DMS79 (cell line): ENCODE measurements at regions not wholly inside any gene's neighbourhood (a gene's known extent, or its start where the extent isn't known, plus 50 kb on each side); places are given as distances from the start of the nearest gene placed in this dataset.
"Not testable (repeated sequence)": the region's sequence is repeated elsewhere in the genome, so short reads cannot be mapped to it uniquely, and the experiment has no call there.

Experiments used
- DNase-seq: peaks from one replicate; lab custom pipeline; 2025; lab: John Stamatoyannopoulos, UW

DNA sequence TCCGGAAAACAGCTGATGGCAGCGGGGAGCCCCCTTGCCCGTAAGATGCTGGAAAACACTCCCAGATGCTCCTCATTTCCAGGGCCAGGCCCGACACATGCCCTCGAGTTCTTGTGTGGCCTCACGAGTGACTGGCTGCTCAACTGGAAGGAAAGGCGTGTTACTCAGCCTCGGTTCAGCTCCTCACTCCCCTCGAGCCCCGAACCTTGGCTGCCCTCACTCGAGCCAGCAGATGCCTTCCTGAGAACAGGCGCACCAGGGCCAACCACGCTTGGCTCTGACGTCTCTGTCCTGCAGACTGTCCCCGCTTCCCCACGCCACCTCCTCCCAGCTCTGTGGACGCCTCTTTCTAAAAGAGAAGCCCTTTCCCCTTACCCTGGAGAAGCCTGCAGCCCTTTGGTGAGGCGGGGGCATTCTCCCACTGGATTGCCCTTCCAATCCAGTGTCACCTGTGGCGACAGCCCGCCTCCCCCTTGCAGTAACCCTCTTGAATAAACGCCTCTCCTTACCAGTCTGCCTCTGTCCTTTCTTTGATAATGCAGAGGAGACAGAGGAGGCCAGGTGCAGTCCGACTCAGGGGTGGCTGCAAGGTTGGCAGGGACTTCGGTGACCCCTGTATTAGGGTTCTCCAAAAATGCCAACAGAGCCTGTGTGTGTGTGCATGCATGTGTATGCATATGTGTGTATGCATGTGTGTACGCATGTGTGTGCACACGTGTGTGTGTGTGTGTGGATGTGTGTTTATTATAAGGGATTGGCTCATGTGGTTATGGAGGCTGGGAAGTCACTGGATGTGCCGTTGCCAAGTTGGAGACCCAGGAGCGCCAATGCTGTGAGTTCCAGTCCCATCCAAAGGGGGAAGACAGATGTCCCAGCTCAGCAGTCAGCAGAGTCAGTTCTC lies 166.3 kb downstream of the KIF26A start:
- no peak for DNase-seq

DNA sequence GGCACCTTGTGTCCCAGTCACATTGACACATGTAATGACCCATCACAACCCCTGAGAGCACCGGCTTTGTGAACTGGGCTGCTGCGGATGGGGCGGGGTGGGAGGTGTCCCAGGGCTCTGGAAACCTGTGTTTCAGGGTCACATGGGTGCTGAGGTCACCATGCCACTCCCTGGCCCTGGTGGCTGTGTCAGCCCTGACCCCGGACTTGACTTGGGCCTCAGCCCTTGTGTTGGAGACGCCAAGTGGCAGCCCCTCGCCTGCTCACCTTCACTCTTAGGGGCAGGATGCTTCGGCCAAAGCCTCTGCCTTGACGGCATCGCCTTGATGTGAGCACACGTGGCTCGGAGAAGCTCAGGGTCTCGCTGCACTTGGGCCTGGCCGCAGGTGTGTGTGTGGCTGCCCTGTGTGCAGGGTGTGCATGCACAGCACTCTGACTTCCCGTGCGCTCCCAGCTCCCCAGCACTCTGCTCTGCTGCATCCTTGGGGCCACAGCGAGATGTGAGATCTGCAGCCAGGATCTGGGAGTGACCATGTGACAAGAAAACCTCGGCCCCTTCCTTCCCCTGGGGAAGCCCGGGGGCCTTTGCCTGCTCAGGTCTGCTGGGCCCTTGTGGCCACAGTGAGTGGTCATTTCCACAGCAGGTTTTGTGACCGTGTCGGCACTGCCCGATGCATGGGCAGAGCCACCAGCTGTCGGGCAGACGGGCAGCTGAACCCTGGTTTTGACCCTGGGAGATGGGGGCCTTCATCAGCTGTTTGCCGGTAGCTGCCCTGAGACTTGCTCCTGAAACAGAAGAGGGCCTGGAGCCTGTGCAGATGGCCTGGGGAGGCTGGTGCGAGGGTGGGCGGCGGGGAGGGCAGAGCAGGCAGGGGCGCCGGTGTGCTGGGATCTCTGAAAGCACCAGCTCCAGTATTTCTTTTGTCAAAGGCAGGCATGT lies 167.4 kb downstream of the KIF26A start:
- DNase-seq: no peak

DNA sequence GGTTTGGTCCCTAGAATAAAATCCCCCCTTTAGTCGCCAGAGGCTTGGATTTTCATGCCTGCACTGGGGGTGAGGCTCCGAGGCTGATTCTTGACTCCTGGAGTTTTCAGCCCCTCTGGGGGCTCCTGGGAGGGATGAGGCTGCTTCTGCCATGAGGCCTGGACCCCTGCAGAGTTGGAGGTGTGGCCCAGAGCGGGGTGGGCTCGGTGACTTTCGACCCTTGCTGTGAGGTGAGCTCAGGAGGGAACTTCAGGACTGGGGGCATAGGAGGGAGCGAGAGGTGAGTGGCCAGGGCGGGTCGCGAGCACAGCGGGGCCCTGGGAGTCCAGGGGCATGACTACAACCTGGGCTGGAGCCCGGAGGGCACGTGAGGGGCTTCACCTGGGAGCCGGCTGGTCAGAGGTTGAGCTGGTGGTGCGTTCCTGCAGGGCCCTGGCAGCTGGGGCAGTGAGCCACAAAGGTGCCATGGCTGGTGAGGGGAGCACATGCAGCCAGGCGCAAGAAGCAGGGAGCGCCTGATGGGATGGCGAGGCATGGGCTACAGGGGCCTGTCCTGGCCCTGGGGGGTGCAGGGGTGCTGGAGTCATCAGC lies 168.2 kb downstream of the KIF26A start:
- DNase-seq: no peak

- no peak for DNase-seq
Measured at GRCh38 chr14:104307246-104307626, 168.8 kb downstream of the KIF26A start.

- DNase-seq: no peak
Measured at GRCh38 chr14:104307627-104308401, 169.4 kb downstream of the KIF26A start.

- DNase-seq: not testable (repeated sequence)
Measured at GRCh38 chr14:104308534-104308933, 170.1 kb downstream of the KIF26A start.

DNA sequence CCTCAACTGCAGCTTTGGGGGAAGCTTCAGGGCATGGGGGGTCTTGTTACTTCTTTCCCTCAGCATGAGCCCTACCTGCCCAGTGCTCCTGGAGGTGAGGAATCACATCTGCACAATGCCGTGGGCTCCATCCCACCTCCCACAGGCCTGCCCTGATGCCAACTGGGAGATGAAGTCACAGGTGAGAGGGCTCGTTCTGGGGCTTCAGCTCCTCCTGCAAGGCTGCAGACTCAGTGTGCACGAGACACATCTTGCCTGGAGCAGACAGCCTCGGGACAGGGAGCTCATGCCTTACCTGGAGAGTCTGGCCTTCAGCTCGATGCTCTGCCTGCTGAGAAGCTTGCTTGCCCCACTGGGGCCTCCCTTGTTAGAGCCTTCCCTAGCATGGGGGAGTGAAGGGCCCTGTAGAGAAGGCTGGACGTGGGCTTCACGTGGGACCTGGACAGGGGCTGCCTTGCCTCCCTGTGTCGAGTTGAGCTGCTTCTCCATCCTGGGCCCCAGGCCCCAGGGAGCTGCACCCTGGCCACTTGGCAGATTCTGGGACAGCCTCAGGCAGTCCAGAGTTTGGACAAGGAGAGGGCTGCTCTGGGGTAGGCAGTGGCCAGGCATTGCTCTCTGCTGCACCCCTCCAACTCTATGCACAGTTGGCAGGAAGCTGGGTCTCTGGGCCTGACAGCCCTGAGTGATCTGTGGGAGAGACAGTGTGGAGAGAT lies 171.4 kb downstream of the KIF26A start:
- no peak for DNase-seq

DNA sequence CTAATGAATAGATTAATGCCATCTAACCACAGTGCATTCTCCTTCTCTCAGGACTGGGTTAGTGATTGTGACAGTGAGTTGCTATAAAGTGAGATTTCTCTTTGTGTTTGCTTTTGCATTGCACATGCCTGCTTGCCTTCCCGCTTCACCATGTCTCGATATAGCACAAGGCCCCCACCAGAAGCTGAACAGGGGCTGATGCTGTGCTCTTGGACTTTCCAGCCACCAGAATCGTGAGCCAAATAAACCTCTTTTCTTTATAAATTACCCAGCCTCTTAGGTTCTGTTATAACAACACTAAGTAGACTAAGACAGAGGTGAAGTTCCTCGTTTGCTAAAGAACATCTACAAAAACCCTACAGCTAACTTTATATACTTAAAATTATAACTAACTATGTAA lies 173.0 kb downstream of the KIF26A start:
- no peak for DNase-seq

GRCh38 chr14:104313674-104314073 lies 175.3 kb downstream of the KIF26A start:
- no peak for DNase-seq

- no peak for DNase-seq
Measured at GRCh38 chr14:104314251-104314941, 176.0 kb downstream of the KIF26A start.

DNA sequence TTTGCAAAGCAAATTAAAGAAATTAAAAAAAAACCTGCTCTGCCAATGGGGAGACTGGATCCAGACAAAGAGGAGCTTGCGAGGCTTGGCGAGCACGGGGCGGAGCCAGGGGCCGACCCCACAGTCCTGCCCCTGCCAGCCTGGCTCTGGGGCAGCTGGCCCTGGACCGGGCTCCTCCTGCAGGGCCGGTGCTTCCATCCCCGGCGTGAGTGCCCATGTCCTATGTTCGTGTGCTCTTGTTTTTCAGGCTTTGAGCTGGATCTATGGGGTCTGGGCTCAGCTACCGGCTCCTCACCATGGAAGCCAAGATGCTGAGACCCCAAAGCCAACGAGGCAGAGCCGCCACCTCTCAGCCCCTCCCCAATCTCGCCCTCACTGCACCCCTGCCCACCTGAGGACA lies 176.8 kb downstream of the KIF26A start:
- no peak for DNase-seq

DNA sequence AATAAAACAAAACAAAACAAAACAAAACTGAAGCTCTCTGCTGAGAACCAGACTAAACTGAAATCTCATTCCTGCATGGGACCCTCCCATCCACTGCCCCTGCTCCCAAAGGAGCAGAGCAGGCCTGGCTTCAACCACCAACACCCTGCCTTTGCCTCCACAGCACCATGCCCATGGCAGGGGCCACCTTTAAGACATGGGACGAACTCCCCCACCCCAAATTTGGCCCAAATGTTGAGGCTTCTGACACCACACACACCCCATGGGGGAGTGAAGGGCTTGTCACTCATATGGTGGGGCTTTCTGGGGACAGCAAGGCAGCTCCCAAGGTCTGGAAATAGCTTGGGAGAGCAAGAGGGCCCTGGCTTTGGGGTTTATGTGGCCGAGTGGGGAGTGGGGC lies 177.2 kb downstream of the KIF26A start:
- DNase-seq: no peak

DNA sequence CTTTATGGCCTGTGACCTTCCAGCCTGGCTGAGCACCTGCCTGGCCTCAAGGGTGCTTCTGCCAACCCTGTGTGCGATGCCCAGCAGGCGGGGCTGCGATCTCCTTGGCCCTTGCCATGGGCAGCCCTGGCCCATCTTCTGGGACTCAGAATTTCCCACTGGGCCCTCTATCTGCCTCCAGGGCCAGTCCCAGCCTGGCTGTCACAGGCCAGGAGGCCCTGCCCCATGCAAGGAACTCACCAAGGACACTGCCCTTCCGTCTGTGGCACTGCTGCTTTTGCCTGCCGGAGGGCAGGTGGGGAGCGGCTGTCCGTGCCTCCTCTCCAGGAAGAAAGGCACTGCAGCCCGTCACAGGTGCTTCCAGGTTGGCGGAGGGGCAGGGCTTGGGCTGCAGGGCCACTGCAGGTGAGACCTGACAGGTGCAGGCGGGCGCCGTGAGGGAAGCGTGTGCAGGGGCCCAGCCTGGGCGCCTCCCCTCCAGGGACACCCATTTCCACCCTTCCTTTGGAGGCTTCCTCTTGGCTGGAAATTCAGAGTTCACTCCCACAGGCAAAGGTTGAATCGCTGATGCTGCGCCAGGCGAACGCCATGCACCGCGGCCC lies 177.8 kb downstream of the KIF26A start:
- DNase-seq: no peak

GRCh38 chr14:104316723-104317491 lies 178.5 kb downstream of the KIF26A start:
- no peak for DNase-seq

DNA sequence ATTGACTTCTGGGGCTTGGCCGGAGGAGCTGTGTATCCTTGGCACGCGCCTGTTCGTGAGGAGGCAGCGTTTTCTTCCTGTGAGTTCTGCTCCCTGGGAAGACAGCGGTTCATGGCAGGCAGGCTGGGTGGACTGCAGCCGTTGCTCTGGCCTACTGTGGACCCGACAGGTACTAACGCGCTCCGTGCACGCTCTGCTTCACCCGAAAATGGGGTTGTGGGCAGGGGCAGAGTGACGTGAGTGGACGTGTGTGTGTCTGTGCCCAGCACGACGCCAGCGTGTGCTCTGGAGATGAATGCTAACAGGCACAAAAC lies 179.1 kb downstream of the KIF26A start:
- no peak for DNase-seq

GRCh38 chr14:104317975-104318557 lies 179.7 kb downstream of the KIF26A start:
- DNase-seq: no peak

- no peak for DNase-seq
Measured at GRCh38 chr14:104318558-104319490, 180.4 kb downstream of the KIF26A start.
